HepG2 (cell line): ENCODE measurements at regions not wholly inside any gene's neighbourhood (a gene's known extent, or its start where the extent isn't known, plus 50 kb on each side); places are given as distances from the start of the nearest gene placed in this dataset.

Experiments used
- DR1 ChIP-seq: sonication (generic); formaldehyde crosslinking; IDR thresholded peaks from 2 replicates; pipeline ENCODE4 v1.8.0; 2021; ENCODE audit warnings: mild to moderate bottlenecking, missing genetic modification reagents, inconsistent platforms
- HCFC1 ChIP-seq: fragments of 150-350 bp; IDR thresholded peaks from 2 replicates; pipeline ENCODE4 v1.6.1; 2014; ENCODE audit warnings: low read depth, low read length
- HDAC1 ChIP-seq: sonication (generic); formaldehyde crosslinking; IDR thresholded peaks from 2 replicates; pipeline ENCODE4 v1.5.1; 2020; ENCODE audit warnings: mild to moderate bottlenecking, missing genetic modification reagents
- HNRNPLL ChIP-seq: fragments of 200-400 bp; formaldehyde crosslinking; IDR thresholded peaks from 2 replicates; pipeline ENCODE4 v1.6.1; 2017; ENCODE audit warnings: mild to moderate bottlenecking, low read depth, low read length; ENCODE audit not compliant: poor library complexity, severe bottlenecking
- KAT7 ChIP-seq: IDR thresholded peaks from 2 replicates; pipeline ENCODE4 v1.6.1; 2018; ENCODE audit warnings: borderline replicate concordance, missing compliant biosample characterization
- KDM4B ChIP-seq: sonication (generic); formaldehyde crosslinking; IDR thresholded peaks from 2 replicates; pipeline ENCODE4 v1.4.0; 2020; ENCODE audit warnings: missing genetic modification reagents
- KLF12 ChIP-seq: sonication (generic); formaldehyde crosslinking; IDR thresholded peaks from 2 replicates; pipeline ENCODE4 v1.4.0; 2020; ENCODE audit warnings: missing genetic modification reagents, borderline replicate concordance
- MED8 ChIP-seq: sonication (generic); formaldehyde crosslinking; IDR thresholded peaks from 2 replicates; pipeline ENCODE4 v1.8.1; 2023; ENCODE audit warnings: mild to moderate bottlenecking, missing genetic modification reagents; ENCODE audit not compliant: insufficient replicate concordance
- MIER3 ChIP-seq: IDR thresholded peaks from 2 replicates; pipeline ENCODE4 v1.6.1; 2016; ENCODE audit warnings: missing compliant biosample characterization, borderline replicate concordance
- NR3C1 ChIP-seq: sonication (generic); formaldehyde crosslinking; IDR thresholded peaks from 2 replicates; pipeline ENCODE4 v1.4.0; 2020; ENCODE audit warnings: missing genetic modification reagents
- RBFOX2 ChIP-seq: fragments of 200-400 bp; formaldehyde crosslinking; IDR thresholded peaks from 2 replicates; pipeline ENCODE4 v1.6.1; 2017; ENCODE audit warnings: low read depth, mild to moderate bottlenecking, low read length
- SIN3A ChIP-seq: IDR thresholded peaks from 2 replicates; pipeline ENCODE4 v1.6.1; 2011; ENCODE audit warnings: low read depth, mild to moderate bottlenecking, control low read depth, low read length, borderline replicate concordance
- TBX3 ChIP-seq: fragments of 450-650 bp; IDR thresholded peaks from 2 replicates; pipeline ENCODE4 v1.6.1; 2017; ENCODE audit warnings: antibody characterized with exemption, mild to moderate bottlenecking, inconsistent platforms, borderline replicate concordance
- U2AF1 ChIP-seq: fragments of 200-400 bp; formaldehyde crosslinking; optimal IDR thresholded peaks from 2 replicates; pipeline ENCODE3; 2017; ENCODE audit warnings: mild to moderate bottlenecking, low read depth, low read length
- ZFP36L2 ChIP-seq: sonication (generic); formaldehyde crosslinking; IDR thresholded peaks from 2 replicates; pipeline ENCODE4 v1.4.0; 2020; ENCODE audit warnings: missing genetic modification reagents
- ZKSCAN5 ChIP-seq: sonication (generic); formaldehyde crosslinking; IDR thresholded peaks from 2 replicates; pipeline ENCODE4 v1.5.1; 2020; ENCODE audit warnings: mild to moderate bottlenecking, missing genetic modification reagents
- ZMAT3 ChIP-seq: sonication (generic); formaldehyde crosslinking; conservative IDR thresholded peaks from 2 replicates; pipeline ENCODE4 v1.7.0; 2021; ENCODE audit warnings: missing genetic modification reagents
- ZNF260 ChIP-seq: sonication (generic); formaldehyde crosslinking; IDR thresholded peaks from 2 replicates; pipeline ENCODE4 v1.4.0; 2020; ENCODE audit warnings: missing genetic modification reagents, low read depth, mild to moderate bottlenecking, borderline replicate concordance
- ZNF317 ChIP-seq: sonication (generic); formaldehyde crosslinking; IDR thresholded peaks from 2 replicates; pipeline ENCODE4 v1.5.0; 2020; ENCODE audit warnings: mild to moderate bottlenecking, missing genetic modification reagents
- ZNF430 ChIP-seq: sonication (generic); formaldehyde crosslinking; IDR thresholded peaks from 2 replicates; pipeline ENCODE4 v1.9.0; 2021; ENCODE audit warnings: mild to moderate bottlenecking, missing genetic modification reagents
- ZNF484 ChIP-seq: sonication (generic); formaldehyde crosslinking; IDR thresholded peaks from 2 replicates; pipeline ENCODE4 v1.5.1; 2020; ENCODE audit warnings: mild to moderate bottlenecking, low read depth, missing genetic modification reagents, borderline replicate concordance
- ZSCAN21 ChIP-seq: sonication (generic); formaldehyde crosslinking; IDR thresholded peaks from 2 replicates; pipeline ENCODE4 v1.8.0; 2022; ENCODE audit warnings: mild to moderate bottlenecking, missing genetic modification reagents, moderate library complexity, borderline replicate concordance
- TF ChIP-seq, protein P1 (sequence below): sonication (generic); formaldehyde crosslinking; IDR thresholded peaks from 2 replicates; pipeline ENCODE4 v1.4.0; 2020; ENCODE audit warnings: missing genetic modification reagents
- TF ChIP-seq, protein P2 (sequence below): sonication (generic); formaldehyde crosslinking; IDR thresholded peaks from 2 replicates; pipeline ENCODE4 v1.8.0; 2022; ENCODE audit warnings: missing genetic modification reagents, low read depth, mild to moderate bottlenecking, borderline replicate concordance
- TF ChIP-seq, protein P3 (sequence below): sonication (generic); formaldehyde crosslinking; IDR thresholded peaks from 2 replicates; pipeline ENCODE4 v1.5.0; 2020; ENCODE audit warnings: mild to moderate bottlenecking, missing genetic modification reagents
- TF ChIP-seq, protein P4 (sequence below): sonication (generic); formaldehyde crosslinking; IDR thresholded peaks from 2 replicates; pipeline ENCODE4 v1.5.0; 2020; ENCODE audit warnings: missing genetic modification reagents

DNA sequence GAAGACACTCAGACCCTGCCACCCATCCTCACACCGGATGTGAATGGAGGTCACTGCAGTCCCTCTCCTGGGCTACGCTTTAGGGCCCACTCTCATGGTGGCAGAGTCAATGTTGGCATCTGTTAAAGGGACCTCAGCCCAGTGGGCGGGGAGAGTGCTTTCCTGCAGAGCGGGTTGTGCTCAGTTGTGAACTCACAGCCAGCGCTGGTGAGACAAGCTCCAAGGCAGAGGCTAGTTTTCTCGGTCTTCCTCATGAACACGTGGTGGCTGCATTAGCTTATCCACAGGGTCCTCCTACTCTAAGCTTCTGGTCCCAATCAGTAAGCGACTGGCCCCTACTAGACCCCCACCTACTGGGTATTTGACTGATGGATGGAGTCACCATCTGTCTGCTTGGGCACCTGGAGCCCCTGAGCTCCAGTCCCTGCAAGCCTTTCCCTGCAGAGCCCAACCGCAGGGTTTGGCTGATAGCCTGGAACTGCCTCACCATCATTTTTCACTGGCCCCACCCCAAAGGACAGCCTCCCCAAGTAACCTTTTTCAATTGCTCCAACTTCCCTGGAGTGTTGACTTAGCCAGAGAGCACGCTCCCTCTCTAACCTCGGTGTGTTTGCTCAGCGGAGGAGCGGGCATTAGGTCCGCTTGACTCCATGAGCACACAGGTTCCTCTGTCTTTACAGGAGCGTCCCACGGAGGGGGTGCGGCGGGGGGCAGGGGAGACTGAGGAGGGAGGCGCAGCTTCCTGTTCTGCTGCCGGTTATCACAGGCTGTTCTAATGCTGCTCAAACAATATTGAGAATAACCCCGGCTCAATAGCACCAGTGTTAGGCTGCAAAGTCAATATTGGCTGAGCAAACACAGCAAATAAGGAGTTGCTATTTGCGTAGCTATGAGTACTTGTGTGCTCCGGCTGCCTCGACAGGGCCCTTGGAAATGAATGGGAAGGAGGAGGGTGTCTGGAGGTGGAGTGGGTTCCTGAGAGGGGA lies 141.7 kb downstream of the RPLP1 start (continued):
- TF ChIP-seq KAT7 (CRISPR knock-in tag) (no peak), TBX3 (peak; percentile 100), KLF12 (CRISPR knock-in tag) (0 out of 2 replicates have a peak, but pooled peaks have one; percentile 52), NR3C1 (CRISPR knock-in tag) (no peak), SIN3A (0 out of 2 replicates have a peak, but pooled peaks have one; percentile 22), ZNF430 (peak; percentile 50; the same call in 1 of the 2 replicates), ZNF484 (no peak), ZMAT3 (CRISPR knock-in tag) (peak; percentile 77; the same call in 1 of the 2 replicates), ZNF317 (CRISPR knock-in tag) (peak; percentile 72; the same call in 1 of the 2 replicates), ZKSCAN5 (CRISPR knock-in tag) (no peak), KDM4B (CRISPR knock-in tag) (no peak; the same call in 1 of the 2 replicates), MED8 (peak; percentile 46), HNRNPLL (no peak), U2AF1 (peak; percentile 62), MIER3 (peak; percentile 94), ZSCAN21 (CRISPR knock-in tag) (peak; percentile 87), ZNF260 (CRISPR knock-in tag) (no peak), HDAC1 (CRISPR knock-in tag) (peak; percentile 98), DR1 (CRISPR knock-in tag) (0 out of 2 replicates have a peak, but pooled peaks have one; percentile 30), RBFOX2 (no peak), ZFP36L2 (CRISPR knock-in tag) (no peak), HCFC1 (no peak)
- TF ChIP-seq, protein P1, sequence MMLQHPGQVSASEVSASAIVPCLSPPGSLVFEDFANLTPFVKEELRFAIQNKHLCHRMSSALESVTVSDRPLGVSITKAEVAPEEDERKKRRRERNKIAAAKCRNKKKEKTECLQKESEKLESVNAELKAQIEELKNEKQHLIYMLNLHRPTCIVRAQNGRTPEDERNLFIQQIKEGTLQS (CRISPR knock-in tag): peak; percentile 86
- TF ChIP-seq, protein P2, sequence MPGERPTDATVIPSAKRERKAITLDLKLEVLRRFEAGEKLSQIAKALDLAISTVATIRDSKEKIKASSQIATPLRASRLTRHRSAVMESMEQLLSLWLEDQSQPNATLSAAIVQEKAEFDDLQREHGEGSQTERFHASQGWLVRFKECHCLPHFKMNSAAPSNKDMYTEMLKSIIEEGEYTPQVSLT (CRISPR knock-in tag): no peak
- TF ChIP-seq, protein P3, sequence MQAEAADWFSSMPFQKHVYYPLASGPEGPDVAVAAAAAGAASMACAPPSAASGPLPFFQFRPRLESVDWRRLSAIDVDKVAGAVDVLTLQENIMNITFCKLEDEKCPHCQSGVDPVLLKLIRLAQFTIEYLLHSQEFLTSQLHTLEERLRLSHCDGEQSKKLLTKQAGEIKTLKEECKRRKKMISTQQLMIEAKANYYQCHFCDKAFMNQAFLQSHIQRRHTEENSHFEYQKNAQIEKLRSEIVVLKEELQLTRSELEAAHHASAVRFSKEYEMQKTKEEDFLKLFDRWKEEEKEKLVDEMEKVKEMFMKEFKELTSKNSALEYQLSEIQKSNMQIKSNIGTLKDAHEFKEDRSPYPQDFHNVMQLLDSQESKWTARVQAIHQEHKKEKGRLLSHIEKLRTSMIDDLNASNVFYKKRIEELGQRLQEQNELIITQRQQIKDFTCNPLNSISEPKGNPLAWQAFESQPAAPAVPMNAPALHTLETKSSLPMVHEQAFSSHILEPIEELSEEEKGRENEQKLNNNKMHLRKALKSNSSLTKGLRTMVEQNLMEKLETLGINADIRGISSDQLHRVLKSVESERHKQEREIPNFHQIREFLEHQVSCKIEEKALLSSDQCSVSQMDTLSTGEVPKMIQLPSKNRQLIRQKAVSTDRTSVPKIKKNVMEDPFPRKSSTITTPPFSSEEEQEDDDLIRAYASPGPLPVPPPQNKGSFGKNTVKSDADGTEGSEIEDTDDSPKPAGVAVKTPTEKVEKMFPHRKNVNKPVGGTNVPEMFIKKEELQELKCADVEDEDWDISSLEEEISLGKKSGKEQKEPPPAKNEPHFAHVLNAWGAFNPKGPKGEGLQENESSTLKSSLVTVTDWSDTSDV: no peak
- TF ChIP-seq, protein P4, sequence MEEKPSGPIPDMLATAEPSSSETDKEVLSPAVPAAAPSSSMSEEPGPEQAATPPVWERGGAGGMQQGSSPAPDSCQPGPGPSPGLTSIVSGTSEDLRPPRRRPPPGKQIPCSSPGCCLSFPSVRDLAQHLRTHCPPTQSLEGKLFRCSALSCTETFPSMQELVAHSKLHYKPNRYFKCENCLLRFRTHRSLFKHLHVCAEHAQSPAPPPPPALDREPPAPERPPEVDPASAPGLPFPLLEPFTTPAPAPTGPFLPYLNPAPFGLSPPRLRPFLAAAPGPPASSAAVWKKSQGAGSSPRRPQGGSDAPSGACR (CRISPR knock-in tag): peak; percentile 77; the same call in 1 of the 2 replicates
